DND-41 (cell line): ENCODE measurements at regions not wholly inside any gene's neighbourhood (a gene's known extent, or its start where the extent isn't known, plus 50 kb on each side); places are given as distances from the start of the nearest gene placed in this dataset.
A peak's percentile ranks its signal among the peaks of the same experiment; 100 is the strongest.

Experiments used
- ATAC-seq: fragments of 200-7000 bp; cut with Tn5 transposase; 3 replicates; pipeline ENCODE4 v1.9.1; 2021; ENCODE audit warnings: low read depth; ENCODE audit not compliant: insufficient read depth
- DNase-seq: peaks from one replicate; pipeline ENCODE4 v3.0.0-alpha.2; 2020
- H2AFZ ChIP-seq: 2 replicates; pipeline ENCODE4 v1.6.0; 2012; ENCODE audit warnings: low read depth, low read length
- H3K27ac ChIP-seq: 2 replicates; pipeline ENCODE4 v1.5.1; 2012; ENCODE audit warnings: low read length, inconsistent platforms
- H3K27me3 ChIP-seq: fragments of 200-600 bp; sonication (generic); 2 replicates; pipeline ENCODE4 v1.6.0; 2012; ENCODE audit warnings: low read length, mild to moderate bottlenecking, inconsistent platforms; ENCODE audit not compliant: insufficient read depth, poor library complexity
- H3K36me3 ChIP-seq: 2 replicates; pipeline ENCODE4 v1.5.1; 2012; ENCODE audit warnings: low read length, inconsistent platforms; ENCODE audit not compliant: insufficient read depth
- H3K4me1 ChIP-seq: 2 replicates; pipeline ENCODE4 v1.5.1; 2012; ENCODE audit warnings: mild to moderate bottlenecking, low read length; ENCODE audit not compliant: insufficient read depth
- H3K4me2 ChIP-seq: 2 replicates; pipeline ENCODE4 v1.6.0; 2012; ENCODE audit warnings: mild to moderate bottlenecking, moderate library complexity, low read length, inconsistent platforms; ENCODE audit not compliant: insufficient read depth
- H3K4me3 ChIP-seq, 2 experiments: fragments of 200-600 bp in 1 of 2; shearing (Covaris generic) in 1 of 2; 2 replicates each; pipeline ENCODE4 v1.5.1; 2012 to 2016; ENCODE audit warnings: inconsistent platforms in 2 of 2, low read length in 2 of 2, mild to moderate bottlenecking in 2 of 2, low read depth in 1 of 2, moderate library complexity in 1 of 2
- H3K79me2 ChIP-seq: 2 replicates; pipeline ENCODE4 v1.6.0; 2012; ENCODE audit warnings: low read length, inconsistent platforms; ENCODE audit not compliant: insufficient read depth
- H3K9ac ChIP-seq: 2 replicates; pipeline ENCODE4 v1.6.0; 2012; ENCODE audit warnings: low read depth, mild to moderate bottlenecking, inconsistent platforms, low read length, moderate library complexity
- H3K9me3 ChIP-seq: 2 replicates; pipeline ENCODE4 v1.5.1; 2012; ENCODE audit warnings: low read length, moderate library complexity, mild to moderate bottlenecking, inconsistent platforms; ENCODE audit not compliant: insufficient read depth, severe bottlenecking
- H4K20me1 ChIP-seq: 2 replicates; pipeline ENCODE4 v1.6.0; 2012; ENCODE audit warnings: low read length; ENCODE audit not compliant: insufficient read depth
- CTCF ChIP-seq: IDR thresholded peaks from 2 replicates; pipeline ENCODE4 v1.5.1; 2012; ENCODE audit warnings: borderline replicate concordance, low read length, moderate library complexity, mild to moderate bottlenecking; ENCODE audit not compliant: poor library complexity, severe bottlenecking; ENCODE audit errors: extremely low read depth
- EZH2 ChIP-seq: IDR thresholded peaks from 3 replicates; pipeline ENCODE4 v1.6.1; 2012; ENCODE audit warnings: borderline replicate concordance, low read depth, mild to moderate bottlenecking, moderate library complexity, low read length, inconsistent platforms; ENCODE audit not compliant: severe bottlenecking

- Histone ChIP-seq H2AFZ (no peak overlapping the region), H3K4me2 (no peak overlapping the region), H4K20me1 (no peaks in the 10 kb centered on the region), H3K9ac (no peak overlapping the region), H3K4me3 (no peak overlapping the region), H3K27ac (no peak overlapping the region), H3K27me3 (peaks cover 3% of the 10 kb centered on the region), H3K9me3 (no peaks in the 10 kb centered on the region), H3K79me2 (no peaks in the 10 kb centered on the region), H3K36me3 (no peaks in the 10 kb centered on the region), H3K4me1 (no peaks in the 10 kb centered on the region)
- TF ChIP-seq EZH2 (no peak), CTCF (no peak)
- ATAC-seq (no peak), DNase-seq (no peak)
Observed at GRCh38 chr5:146945617-146946084, 67.1 kb upstream of the PPP2R2B start.

DNA sequence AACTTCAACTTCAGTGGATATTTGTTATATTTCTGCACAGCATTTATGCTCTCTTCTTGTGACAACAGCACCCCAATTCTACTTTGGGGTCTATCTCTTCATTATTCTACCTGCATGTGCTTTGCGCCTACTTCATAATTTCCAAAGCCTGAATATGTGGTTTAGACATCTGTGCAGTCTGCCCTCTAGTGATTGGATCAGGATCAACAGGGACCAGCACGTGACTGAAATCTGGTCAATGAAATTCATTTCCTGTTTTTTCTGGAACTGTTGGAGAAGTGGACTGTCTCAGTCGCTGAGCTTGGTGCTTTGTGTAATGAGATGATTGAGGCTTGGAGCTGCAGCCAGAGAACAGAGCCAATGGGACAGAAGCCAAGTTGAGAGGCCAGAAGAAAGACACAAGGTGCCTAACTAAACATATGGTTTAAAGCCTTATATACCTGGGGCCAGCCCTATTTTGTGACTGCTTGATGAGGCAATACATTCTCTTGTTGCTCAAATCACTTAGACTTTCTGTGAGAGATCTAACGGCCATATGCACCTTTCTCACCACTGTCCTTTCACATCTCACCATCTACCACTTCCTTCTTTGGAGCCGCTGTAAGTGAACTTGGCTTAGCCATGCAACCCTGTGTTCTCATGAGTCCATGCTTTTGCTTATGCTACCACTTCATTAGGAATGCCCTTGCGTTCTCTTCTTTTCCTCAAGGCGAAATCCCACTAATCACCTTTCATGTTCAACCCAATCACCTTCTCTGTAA, 68.8 kb upstream of the PPP2R2B start:
- Histone ChIP-seq H3K79me2 (no peaks in the 10 kb centered on the region), H3K4me2 (no peak overlapping the region), H3K9ac (no peak overlapping the region), H3K27me3 (peaks cover 3% of the 10 kb centered on the region), H3K9me3 (no peaks in the 10 kb centered on the region), H3K4me3 (no peak overlapping the region), H4K20me1 (no peaks in the 10 kb centered on the region), H3K36me3 (no peaks in the 10 kb centered on the region), H2AFZ (0 out of 2 replicates have a peak overlapping the region, but pooled peaks have one; percentile 26), H3K27ac (no peak overlapping the region), H3K4me1 (no peaks in the 10 kb centered on the region)
- ATAC-seq (0 out of 3 replicates have a peak, but pooled peaks have one; percentile 42), DNase-seq (peak; percentile 14)
- TF ChIP-seq CTCF: peak; percentile 58
- no peak for TF ChIP-seq EZH2

- no peak for DNase-seq
Observed at GRCh38 chr5:146948666-146949065, 70.1 kb upstream of the PPP2R2B start.

More at GRCh38 chr5:146948666-146949065, 70.1 kb upstream of the PPP2R2B start:
- TF ChIP-seq EZH2: no peak
- TF ChIP-seq CTCF: no peak
- Histone ChIP-seq H3K4me3 (no peak overlapping the region), H2AFZ (no peak overlapping the region), H4K20me1 (no peaks in the 10 kb centered on the region), H3K4me1 (no peaks in the 10 kb centered on the region), H3K36me3 (no peaks in the 10 kb centered on the region), H3K27me3 (peaks cover 3% of the 10 kb centered on the region), H3K4me2 (no peak overlapping the region), H3K79me2 (no peaks in the 10 kb centered on the region), H3K9ac (no peak overlapping the region), H3K27ac (no peak overlapping the region), H3K9me3 (no peaks in the 10 kb centered on the region)
- no peak for ATAC-seq
